ENCODE measurements at regions not wholly inside any gene's neighbourhood (a gene's known extent, or its start where the extent isn't known, plus 50 kb on each side); places are given as distances from the start of the nearest gene placed in this dataset.
"Not testable (repeated sequence)": the region's sequence is repeated elsewhere in the genome, so short reads cannot be mapped to it uniquely, and the experiment has no call there.

DNA sequence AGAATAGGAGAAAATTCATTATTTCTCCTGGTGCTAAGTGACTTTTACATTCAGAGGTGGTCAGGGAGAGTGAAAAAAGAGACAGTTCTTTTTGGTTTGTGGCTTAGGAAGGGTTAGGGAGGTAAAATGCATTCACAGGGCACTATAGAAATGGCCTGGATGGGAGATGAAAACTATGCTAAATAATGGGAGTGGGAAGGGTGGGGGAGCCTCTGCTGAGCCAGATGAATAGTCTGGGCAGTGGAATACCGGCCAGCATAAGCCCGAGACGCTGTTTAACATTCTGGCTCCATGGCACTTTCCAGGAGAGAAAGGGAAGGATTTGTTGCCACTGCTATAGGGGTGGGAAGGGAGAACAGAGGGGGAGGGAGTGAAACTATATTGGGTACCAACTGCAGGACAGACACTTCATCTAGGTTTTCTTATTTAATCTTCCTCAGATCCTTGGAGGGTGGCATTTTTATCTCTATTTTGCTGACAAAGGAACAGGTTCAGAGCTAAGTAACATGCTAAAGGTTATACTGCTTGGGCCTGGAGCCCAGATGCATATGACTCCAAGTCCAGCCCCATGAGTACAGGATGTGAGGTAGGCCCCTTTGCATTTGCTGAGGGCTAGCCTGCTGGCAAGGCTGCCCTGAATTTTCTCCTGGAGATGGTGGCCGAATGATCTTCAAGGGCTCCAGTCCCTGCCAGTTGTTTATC, 372.4 kb downstream of the CCSER2 start:
- Mint-ChIP-seq H3K4me3 (no peak overlapping the region), H3K9me3 (no peaks in the 10 kb centered on the region), H3K27me3 (no peaks in the 10 kb centered on the region), H3K36me3 (ENCODE audit: low read depth) (no peaks in the 10 kb centered on the region), H3K27ac (no peak overlapping the region), H3K4me1 (ENCODE audit: low read depth) (no peaks in the 10 kb centered on the region)
- intact Hi-C loops (cut with micrococcal nuclease) = no loop called here

DNA sequence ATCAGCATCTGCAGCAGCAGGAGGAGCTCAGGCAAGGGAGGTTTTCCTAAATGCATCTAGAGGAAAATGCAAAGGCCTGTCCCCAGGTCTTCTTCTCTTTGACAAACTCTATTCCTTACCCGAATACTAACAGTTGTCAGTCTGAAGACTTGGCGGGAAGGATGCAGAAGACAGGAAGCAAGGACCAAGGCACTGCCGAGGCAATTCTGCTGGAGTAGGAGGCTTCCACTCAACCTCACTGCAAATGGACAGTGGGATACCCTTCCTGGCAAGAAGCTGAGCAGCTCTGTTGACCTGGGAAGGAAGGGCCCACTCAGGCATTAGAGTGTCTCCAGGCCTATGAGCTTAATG, 373.0 kb downstream of the CCSER2 start:
- Mint-ChIP-seq H3K9me3 (no peaks in the 10 kb centered on the region), H3K27ac (no peak overlapping the region), H3K36me3 (ENCODE audit: low read depth) (no peaks in the 10 kb centered on the region), H3K27me3 (no peaks in the 10 kb centered on the region), H3K4me3 (no peak overlapping the region), H3K4me1 (ENCODE audit: low read depth) (no peaks in the 10 kb centered on the region)
- intact Hi-C loops (cut with micrococcal nuclease) = no loop called here

DNA sequence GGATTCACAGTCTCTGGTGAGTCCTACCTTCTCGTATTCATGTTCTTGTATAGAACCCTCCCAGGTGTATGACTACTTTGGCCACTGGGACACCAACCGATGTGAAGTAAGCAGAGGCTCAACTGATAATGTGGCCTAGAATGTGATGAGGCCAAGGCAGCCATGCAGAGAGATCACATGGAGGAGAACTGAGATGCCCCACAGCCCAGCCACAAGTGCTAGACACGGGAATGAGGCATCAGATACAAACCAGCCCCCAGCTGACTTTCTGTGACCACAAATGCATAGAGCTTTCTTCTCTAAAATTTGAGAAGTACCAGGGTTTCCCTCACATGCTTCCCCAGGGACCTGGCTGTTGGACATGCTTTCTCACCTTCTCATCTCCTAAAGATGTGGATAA, 375.7 kb downstream of the CCSER2 start:
- Mint-ChIP-seq H3K4me1 (ENCODE audit: low read depth) (no peaks in the 10 kb centered on the region), H3K27ac (no peak overlapping the region), H3K4me3 (no peak overlapping the region), H3K27me3 (no peaks in the 10 kb centered on the region), H3K36me3 (ENCODE audit: low read depth) (no peaks in the 10 kb centered on the region), H3K9me3 (no peaks in the 10 kb centered on the region)
- intact Hi-C loops (cut with micrococcal nuclease) = no loop called here

DNA sequence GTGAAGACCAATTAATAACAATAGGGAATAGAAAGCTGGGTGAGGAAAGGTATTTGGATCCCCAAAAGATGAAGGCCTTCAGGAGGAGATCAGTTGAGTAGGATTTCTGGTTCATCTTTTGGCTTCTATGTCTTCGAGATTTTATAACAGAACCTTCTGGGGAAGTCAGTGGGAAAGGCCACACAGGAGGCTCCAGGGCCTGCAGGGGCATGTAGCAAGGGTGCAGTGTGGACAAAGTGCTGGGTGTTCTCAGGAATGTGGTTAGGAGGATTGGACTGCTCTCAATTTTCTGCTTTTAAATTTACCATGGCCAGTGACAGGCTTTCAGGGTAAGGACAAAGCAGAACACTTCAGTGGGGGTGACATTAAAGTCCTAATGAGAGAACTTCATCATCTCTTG, 378.0 kb downstream of the CCSER2 start:
- H3K36me3 Mint-ChIP-seq (ENCODE audit: low read depth) = no peaks in the 10 kb centered on the region
- H3K27ac Mint-ChIP-seq = no peak overlapping the region
- no peaks in the 10 kb centered on the region for H3K4me1 Mint-ChIP-seq (ENCODE audit: low read depth)
- no peak overlapping the region for H3K4me3 Mint-ChIP-seq
- H3K9me3 Mint-ChIP-seq = no peaks in the 10 kb centered on the region
- intact Hi-C loops (cut with micrococcal nuclease) = no loop called here
- no peaks in the 10 kb centered on the region for H3K27me3 Mint-ChIP-seq

DNA sequence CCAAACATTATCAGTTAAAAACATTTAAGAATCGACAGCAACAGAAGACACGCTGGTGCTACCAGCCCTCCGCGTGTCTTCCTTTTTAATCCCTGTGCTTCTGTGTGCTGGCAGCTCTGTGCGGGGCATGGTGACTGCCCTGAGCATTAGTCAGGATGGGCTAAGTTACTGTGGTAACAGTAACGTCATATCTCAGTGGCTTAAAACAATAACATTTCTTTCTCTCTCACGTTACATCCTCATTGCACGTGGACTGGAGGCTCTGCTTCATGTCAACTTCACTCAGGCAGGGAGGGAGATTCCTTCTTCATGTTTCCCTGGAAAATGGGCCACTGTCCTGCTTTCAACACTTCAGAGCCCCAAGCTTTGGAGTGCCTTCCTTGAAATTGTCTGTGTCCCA, 378.5 kb downstream of the CCSER2 start:
- Mint-ChIP-seq H3K27ac (no peak overlapping the region), H3K27me3 (no peaks in the 10 kb centered on the region), H3K4me1 (ENCODE audit: low read depth) (no peaks in the 10 kb centered on the region)

DNA sequence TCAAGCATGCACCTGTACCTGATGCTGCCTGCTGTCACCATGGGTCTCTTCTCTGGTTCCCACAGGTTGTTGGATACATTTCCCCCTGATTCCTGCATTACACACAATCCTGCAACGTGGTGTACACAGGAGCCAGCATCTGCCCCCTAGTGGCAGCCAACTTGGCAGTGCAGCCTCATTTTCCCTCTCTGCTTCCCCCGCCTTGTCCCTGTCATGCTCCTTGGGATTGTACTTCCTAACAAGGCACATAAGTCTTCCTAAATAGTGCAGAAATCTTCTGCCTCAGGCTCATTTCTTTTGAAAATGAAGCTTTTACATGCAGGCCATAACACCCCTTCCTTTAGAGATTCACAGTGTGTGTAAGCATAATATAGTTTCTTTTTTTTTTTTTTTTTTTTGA, 387.5 kb downstream of the CCSER2 start:
- H3K4me3 Mint-ChIP-seq = no peak overlapping the region
- H3K27me3 Mint-ChIP-seq = no peaks in the 10 kb centered on the region
- no peaks in the 10 kb centered on the region for H3K9me3 Mint-ChIP-seq
- no peak overlapping the region for H3K27ac Mint-ChIP-seq
- H3K4me1 Mint-ChIP-seq (ENCODE audit: low read depth) = no peaks in the 10 kb centered on the region
- no peaks in the 10 kb centered on the region for H3K36me3 Mint-ChIP-seq (ENCODE audit: low read depth)
- intact Hi-C loops (cut with micrococcal nuclease) = no loop called here

More for the DNA sequence above, 378.5 kb downstream of the CCSER2 start:
- intact Hi-C loops (cut with micrococcal nuclease) = no loop called here
- Mint-ChIP-seq H3K36me3 (ENCODE audit: low read depth) (no peaks in the 10 kb centered on the region), H3K9me3 (no peaks in the 10 kb centered on the region), H3K4me3 (no peak overlapping the region)

DNA sequence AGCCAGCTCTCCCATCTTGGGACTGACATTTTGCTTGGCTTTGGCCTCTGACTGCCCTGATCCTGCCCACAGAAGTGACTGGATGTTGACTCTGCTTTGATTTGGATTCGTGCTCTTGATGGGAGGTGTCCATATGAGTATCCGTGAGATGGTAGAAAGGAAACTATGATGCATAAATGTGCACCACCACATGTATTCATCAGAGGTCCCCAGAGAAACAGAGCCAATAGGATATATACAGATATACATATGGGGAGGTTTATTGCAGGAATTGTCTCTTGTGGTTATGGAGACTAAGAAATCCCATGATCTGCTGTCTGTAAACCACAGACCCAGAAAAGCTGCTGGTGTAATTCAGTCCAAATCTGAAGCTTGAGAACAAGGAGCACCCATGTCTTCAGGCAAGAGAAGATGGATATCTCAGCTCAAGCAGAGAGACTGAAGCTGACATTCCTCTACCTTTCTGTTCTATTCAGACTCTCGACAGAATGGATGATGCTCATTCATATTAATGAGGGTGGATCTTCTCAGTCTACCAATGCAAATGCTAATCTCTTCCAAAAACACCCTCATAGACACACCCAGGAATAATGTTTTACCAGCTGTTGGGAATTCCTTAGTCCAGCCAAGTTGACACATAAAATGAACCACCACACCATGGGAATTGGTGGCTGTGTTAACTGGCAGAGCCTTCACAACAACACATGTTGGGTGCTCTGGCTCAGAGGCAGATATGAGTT, 390.7 kb downstream of the CCSER2 start:
- Mint-ChIP-seq H3K27ac (no peak overlapping the region), H3K27me3 (no peaks in the 10 kb centered on the region), H3K4me1 (ENCODE audit: low read depth) (no peaks in the 10 kb centered on the region), H3K9me3 (no peaks in the 10 kb centered on the region), H3K4me3 (no peak overlapping the region), H3K36me3 (ENCODE audit: low read depth) (no peaks in the 10 kb centered on the region)
- intact Hi-C loops (cut with micrococcal nuclease) = no loop called here

DNA sequence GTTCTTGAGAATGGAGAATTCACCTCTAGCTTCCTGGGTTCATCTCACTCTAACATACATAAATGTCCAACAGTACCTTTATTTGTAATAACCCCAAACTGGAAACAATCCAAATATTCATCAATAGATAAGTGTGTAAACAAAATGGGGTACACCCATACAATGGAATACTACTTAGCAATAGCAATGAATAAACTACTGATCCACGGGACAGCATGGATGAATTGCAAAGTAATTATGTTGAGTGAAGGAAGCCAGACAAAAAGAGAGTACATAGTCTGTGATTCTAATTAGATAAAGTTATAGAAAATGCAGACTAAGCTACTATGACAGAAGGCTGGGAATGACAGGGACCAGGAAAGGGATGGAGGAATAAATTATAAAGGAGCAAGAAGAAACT, 391.3 kb downstream of the CCSER2 start:
- H3K27me3 Mint-ChIP-seq = no peaks in the 10 kb centered on the region
- H3K4me1 Mint-ChIP-seq (ENCODE audit: low read depth) = no peaks in the 10 kb centered on the region
- H3K27ac Mint-ChIP-seq = no peak overlapping the region
- no peaks in the 10 kb centered on the region for H3K36me3 Mint-ChIP-seq (ENCODE audit: low read depth)
- no peaks in the 10 kb centered on the region for H3K9me3 Mint-ChIP-seq
- H3K4me3 Mint-ChIP-seq = no peak overlapping the region
- intact Hi-C loops (cut with micrococcal nuclease) = no loop called here

DNA sequence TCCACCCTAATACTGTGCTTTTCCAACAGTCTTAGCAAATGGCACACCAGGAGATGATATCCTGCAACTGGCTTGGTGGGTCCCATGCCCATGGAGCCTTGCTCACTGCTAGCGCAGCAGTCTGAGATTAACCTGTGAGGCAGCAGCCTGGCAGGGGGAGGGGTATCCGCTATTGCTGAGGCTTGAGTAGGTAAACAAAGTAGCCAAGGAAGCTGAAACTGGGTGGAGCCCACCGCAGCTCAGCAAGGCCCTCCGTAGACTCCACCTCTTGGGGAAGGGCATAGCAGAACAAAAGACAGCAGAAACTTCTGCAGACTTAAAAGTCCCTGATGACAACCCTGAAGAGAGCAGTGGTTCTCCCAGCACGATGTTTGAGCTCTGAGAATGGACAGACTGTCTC, 399.0 kb downstream of the CCSER2 start:
- Mint-ChIP-seq H3K4me3 (no peak overlapping the region), H3K36me3 (ENCODE audit: low read depth) (no peaks in the 10 kb centered on the region), H3K27me3 (no peaks in the 10 kb centered on the region), H3K4me1 (ENCODE audit: low read depth) (no peaks in the 10 kb centered on the region), H3K9me3 (peaks cover 28% of the 10 kb centered on the region), H3K27ac (no peak overlapping the region)
- intact Hi-C loops (cut with micrococcal nuclease) = no loop called here

DNA sequence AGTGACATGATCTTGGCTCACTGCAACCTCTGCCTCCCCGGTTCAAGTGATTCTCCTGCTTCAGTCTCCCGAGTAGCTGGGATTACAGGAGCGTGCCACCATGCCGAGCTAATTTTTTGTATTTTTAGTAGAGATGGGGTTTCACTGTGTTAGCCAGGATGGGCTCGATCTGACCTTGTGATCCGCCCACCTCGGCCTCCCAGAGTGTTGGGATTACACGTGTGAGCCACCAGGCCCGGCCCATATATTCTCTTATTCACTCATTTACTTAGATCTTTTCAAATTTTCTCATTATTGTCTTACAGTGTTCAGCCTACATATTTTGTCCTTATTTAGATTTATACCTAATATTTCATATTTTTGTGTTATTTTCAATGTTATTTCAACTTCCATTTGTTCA, 410.7 kb downstream of the CCSER2 start:
- H3K27ac Mint-ChIP-seq = not testable (repeated sequence)

DNA sequence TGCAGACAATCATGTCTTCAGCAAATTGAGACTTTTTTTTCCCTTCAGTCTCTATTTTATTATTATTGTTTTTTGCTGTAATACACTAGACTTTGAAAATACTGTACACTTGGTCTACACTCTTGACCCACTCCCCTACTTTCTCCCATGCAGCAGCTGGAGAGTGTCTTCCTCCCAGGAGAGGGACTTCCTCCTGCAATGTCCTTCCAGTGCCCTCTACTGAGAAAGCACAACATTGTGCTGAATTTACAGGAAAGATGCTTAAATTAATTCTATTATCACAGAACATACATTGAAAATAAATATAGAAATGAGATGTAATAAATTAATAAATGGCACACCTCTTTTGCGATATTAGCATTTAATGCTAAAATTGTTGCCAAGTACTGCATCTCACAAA, 411.3 kb downstream of the CCSER2 start:
- intact Hi-C loops (cut with micrococcal nuclease) = no loop called here
- H3K9me3 Mint-ChIP-seq = no peaks in the 10 kb centered on the region
- H3K27me3 Mint-ChIP-seq = no peaks in the 10 kb centered on the region

More for the DNA sequence above, 410.7 kb downstream of the CCSER2 start:
- H3K4me3 Mint-ChIP-seq; H3K4me1 Mint-ChIP-seq (ENCODE audit: low read depth); H3K27me3 Mint-ChIP-seq; H3K9me3 Mint-ChIP-seq; H3K36me3 Mint-ChIP-seq (ENCODE audit: low read depth); intact Hi-C loops (cut with micrococcal nuclease): not testable (repeated sequence)

DNA sequence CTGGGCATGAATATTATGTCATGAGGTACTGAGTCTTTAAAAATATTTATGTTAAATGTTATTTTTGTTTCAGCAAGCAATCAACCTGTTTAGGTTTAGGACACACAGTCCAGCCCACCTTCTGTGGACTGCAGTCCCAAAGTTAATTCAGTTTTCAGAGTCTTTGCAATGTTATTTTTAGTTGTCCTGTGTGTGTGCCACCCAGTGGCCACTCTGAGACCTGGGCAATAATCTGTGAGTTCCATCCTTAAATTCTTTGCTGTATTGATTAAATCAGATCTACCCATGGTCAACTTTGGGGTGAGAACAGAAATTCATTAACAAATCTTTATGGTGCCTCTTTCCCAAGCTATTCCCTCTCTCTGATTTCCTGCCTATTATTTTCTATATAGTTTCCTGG, 415.1 kb downstream of the CCSER2 start:
- Mint-ChIP-seq H3K4me1 (ENCODE audit: low read depth) (no peaks in the 10 kb centered on the region), H3K36me3 (ENCODE audit: low read depth) (no peaks in the 10 kb centered on the region), H3K27me3 (no peaks in the 10 kb centered on the region), H3K4me3 (no peak overlapping the region), H3K9me3 (no peaks in the 10 kb centered on the region), H3K27ac (no peak overlapping the region)
- intact Hi-C loops (cut with micrococcal nuclease) = no loop called here

More for the DNA sequence above, 411.3 kb downstream of the CCSER2 start:
- Mint-ChIP-seq H3K4me1 (ENCODE audit: low read depth) (no peaks in the 10 kb centered on the region), H3K36me3 (ENCODE audit: low read depth) (no peaks in the 10 kb centered on the region), H3K27ac (no peak overlapping the region), H3K4me3 (no peak overlapping the region)

DNA sequence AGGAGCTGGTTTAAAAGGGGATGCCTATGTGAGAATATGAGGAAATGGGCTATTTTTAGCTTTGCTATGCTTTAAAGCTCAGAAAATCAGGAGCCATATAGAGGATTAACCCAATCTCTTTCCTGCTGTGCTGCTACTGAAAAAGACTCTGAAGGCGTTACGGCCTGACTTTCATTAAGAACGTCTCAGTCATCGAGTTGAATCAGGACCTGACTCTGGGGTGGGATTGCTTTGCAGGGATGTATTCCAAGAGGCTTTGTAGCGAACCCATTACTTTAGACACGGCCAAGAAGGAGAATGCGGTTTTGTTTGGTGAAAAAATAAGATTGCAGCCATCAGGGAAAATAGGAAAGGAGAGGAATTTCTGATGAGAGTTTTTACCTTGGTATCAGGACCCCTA, 426.9 kb downstream of the CCSER2 start:
- no peak overlapping the region for H3K27ac Mint-ChIP-seq
- no peaks in the 10 kb centered on the region for H3K27me3 Mint-ChIP-seq
- H3K4me3 Mint-ChIP-seq = no peak overlapping the region
- intact Hi-C loops (cut with micrococcal nuclease) = no loop called here
- H3K36me3 Mint-ChIP-seq (ENCODE audit: low read depth) = no peaks in the 10 kb centered on the region
- H3K4me1 Mint-ChIP-seq (ENCODE audit: low read depth) = no peaks in the 10 kb centered on the region
- H3K9me3 Mint-ChIP-seq = no peaks in the 10 kb centered on the region

DNA sequence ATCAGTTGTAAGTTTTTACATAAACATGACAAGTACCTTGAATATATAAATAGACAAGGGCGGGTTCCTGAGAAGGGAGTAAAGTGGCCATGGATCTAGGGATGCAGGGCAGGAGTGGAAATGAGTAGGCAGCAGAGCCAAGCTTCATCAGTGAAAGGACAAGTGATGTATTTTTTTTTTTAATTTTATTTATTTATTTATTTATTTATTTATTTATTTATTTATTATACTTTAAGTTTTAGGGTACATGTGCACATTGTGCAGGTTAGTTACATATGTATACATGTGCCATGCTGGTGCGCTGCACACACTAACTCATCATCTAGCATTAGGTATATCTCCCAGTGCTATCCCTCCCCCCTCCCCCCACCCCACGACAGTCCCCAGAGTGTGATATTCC, 428.3 kb downstream of the CCSER2 start:
- intact Hi-C loops (cut with micrococcal nuclease); H3K36me3 Mint-ChIP-seq (ENCODE audit: low read depth); H3K9me3 Mint-ChIP-seq; H3K27ac Mint-ChIP-seq; H3K4me3 Mint-ChIP-seq; H3K4me1 Mint-ChIP-seq (ENCODE audit: low read depth); H3K27me3 Mint-ChIP-seq: not testable (repeated sequence)

All from dendritic cell treated with granulocyte-macrophage colony-stimulating factor and Interleukin-4, amounts not matched to agents 40 ng/mL and 50 ng/mL, for 4 days (primary cell).